ENCODE measurements at regions not wholly inside any gene's neighbourhood (a gene's known extent, or its start where the extent isn't known, plus 50 kb on each side); places are given as distances from the start of the nearest gene placed in this dataset.

DNA sequence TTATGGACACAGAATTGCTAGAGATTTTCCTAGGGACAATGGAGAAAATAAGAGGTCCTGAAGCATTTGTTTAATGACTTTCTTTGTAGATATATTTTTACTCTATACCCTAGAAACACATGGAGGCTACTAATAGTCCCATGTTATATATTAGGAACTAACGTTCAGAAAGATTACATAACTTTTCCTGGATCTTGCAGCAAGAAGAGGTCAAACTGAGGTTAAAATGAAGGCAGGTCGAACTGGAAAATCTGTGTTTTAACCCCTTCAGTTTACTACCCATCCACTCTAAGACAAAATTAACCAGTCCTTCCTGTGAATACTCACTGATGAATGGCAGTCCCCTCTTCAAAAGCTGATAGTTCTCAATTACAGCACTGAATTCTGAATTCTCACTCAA is 1415.8 kb upstream of the CELF4 start:
- TF ChIP-seq TAF1 (IDR thresholded peaks at IDR 0.05; ENCODE audit: borderline replicate concordance, insufficient read depth, low read length), result no peak
- TF ChIP-seq, protein P1, sequence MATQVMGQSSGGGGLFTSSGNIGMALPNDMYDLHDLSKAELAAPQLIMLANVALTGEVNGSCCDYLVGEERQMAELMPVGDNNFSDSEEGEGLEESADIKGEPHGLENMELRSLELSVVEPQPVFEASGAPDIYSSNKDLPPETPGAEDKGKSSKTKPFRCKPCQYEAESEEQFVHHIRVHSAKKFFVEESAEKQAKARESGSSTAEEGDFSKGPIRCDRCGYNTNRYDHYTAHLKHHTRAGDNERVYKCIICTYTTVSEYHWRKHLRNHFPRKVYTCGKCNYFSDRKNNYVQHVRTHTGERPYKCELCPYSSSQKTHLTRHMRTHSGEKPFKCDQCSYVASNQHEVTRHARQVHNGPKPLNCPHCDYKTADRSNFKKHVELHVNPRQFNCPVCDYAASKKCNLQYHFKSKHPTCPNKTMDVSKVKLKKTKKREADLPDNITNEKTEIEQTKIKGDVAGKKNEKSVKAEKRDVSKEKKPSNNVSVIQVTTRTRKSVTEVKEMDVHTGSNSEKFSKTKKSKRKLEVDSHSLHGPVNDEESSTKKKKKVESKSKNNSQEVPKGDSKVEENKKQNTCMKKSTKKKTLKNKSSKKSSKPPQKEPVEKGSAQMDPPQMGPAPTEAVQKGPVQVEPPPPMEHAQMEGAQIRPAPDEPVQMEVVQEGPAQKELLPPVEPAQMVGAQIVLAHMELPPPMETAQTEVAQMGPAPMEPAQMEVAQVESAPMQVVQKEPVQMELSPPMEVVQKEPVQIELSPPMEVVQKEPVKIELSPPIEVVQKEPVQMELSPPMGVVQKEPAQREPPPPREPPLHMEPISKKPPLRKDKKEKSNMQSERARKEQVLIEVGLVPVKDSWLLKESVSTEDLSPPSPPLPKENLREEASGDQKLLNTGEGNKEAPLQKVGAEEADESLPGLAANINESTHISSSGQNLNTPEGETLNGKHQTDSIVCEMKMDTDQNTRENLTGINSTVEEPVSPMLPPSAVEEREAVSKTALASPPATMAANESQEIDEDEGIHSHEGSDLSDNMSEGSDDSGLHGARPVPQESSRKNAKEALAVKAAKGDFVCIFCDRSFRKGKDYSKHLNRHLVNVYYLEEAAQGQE (IDR thresholded peaks at IDR 0.05; ENCODE audit: insufficient read depth in 1 of 2, low read depth in 2 of 2, low read length in 2 of 2), result no peak
- no peak for TF ChIP-seq SIN3A (IDR thresholded peaks at IDR 0.05; ENCODE audit: borderline replicate concordance, insufficient read depth, low read length)

All from PFSK-1 (cell line).